ENCODE measurements at regions not wholly inside any gene's neighbourhood (a gene's known extent, or its start where the extent isn't known, plus 50 kb on each side); places are given as distances from the start of the nearest gene placed in this dataset.

DNA sequence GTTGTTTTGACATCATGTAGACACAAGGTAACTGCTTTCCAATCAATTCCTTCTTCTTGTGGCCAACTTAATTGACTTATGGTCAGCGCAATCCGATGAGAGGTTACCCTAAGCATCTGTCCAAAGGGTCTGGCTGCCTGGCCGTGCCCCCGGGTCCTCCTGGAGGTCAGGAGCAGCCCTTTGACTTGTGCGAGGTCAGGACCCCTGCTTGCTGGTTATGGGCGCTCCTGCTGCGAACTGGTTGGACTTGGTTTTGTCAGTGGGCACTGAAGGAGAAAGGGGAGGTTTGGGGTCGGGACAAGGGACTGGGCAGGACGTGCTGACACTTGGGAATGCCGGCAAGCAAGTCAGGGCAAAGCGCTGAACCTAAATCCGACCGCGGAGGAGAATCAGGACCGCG is 215.6 kb downstream of the QKI start:
- CTCF ChIA-PET, result no interaction called here
- DNase-seq (ENCODE audit: extremely low spot score), result no peak
- POLR2A ChIA-PET, result no interaction called here
- no peak for TF ChIP-seq NFRKB (IDR thresholded peaks at IDR 0.05)
- no peak for TF ChIP-seq ZNF384 (IDR thresholded peaks at IDR 0.05)
- TF ChIP-seq TARDBP (IDR thresholded peaks at IDR 0.05), result no peak
- TF ChIP-seq L3MBTL2 (conservative IDR thresholded peaks at IDR 0.05), result no peak
- no peak for TF ChIP-seq SUZ12 (IDR thresholded peaks at IDR 0.05)
- TF ChIP-seq CTBP1 (IDR thresholded peaks at IDR 0.05; ENCODE audit: borderline replicate concordance), result no peak
- TF ChIP-seq SP1 (IDR thresholded peaks at IDR 0.05), result no peak
- TF ChIP-seq, protein P1, sequence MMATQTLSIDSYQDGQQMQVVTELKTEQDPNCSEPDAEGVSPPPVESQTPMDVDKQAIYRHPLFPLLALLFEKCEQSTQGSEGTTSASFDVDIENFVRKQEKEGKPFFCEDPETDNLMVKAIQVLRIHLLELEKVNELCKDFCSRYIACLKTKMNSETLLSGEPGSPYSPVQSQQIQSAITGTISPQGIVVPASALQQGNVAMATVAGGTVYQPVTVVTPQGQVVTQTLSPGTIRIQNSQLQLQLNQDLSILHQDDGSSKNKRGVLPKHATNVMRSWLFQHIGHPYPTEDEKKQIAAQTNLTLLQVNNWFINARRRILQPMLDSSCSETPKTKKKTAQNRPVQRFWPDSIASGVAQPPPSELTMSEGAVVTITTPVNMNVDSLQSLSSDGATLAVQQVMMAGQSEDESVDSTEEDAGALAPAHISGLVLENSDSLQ (IDR thresholded peaks at IDR 0.05), result no peak
- no peak for TF ChIP-seq BHLHE40 (IDR thresholded peaks at IDR 0.05; ENCODE audit: borderline replicate concordance)
- no peak for TF ChIP-seq FOXA1 (IDR thresholded peaks at IDR 0.05)
- TF ChIP-seq FOXK2 (IDR thresholded peaks at IDR 0.05), result no peak
- no peak for TF ChIP-seq LEF1 (IDR thresholded peaks at IDR 0.05; ENCODE audit: borderline replicate concordance)
- no peak for TF ChIP-seq FOXM1 (IDR thresholded peaks at IDR 0.05; ENCODE audit: borderline replicate concordance)
- TF ChIP-seq ELF4 (IDR thresholded peaks at IDR 0.05), result no peak
- TF ChIP-seq HDGF (IDR thresholded peaks at IDR 0.05; ENCODE audit: borderline replicate concordance), result no peak
- no peak for TF ChIP-seq ARNT (IDR thresholded peaks at IDR 0.05)

Measured in HEK293T (cell line).